Skeletal muscle tissue (tissue), 3 donors: ENCODE measurements at regions not wholly inside any gene's neighbourhood (a gene's known extent, or its start where the extent isn't known, plus 50 kb on each side); places are given as distances from the start of the nearest gene placed in this dataset.

Experiments used
- H3K27ac ChIP-seq: one replicate; pipeline ENCODE4 v1.7.0; 2013; ENCODE audit warnings: mild to moderate bottlenecking, low read depth, low read length, inconsistent platforms
- H3K27me3 ChIP-seq, 3 donors: one replicate each; pipeline ENCODE4 v1.7.0; 2013; ENCODE audit warnings: low read length in 3 of 3; ENCODE audit not compliant: control insufficient read depth in 3 of 3, insufficient read depth in 3 of 3
- H3K36me3 ChIP-seq, 3 donors: one replicate each; pipeline ENCODE4 v1.7.0; 2013; ENCODE audit warnings: low read length in 3 of 3; ENCODE audit not compliant: control insufficient read depth in 3 of 3, insufficient read depth in 3 of 3
- H3K4me1 ChIP-seq, 3 donors: one replicate each; pipeline ENCODE4 v1.7.0; 2013; ENCODE audit warnings: low read length in 3 of 3, mild to moderate bottlenecking in 3 of 3; ENCODE audit not compliant: control insufficient read depth in 3 of 3, insufficient read depth in 3 of 3
- H3K4me3 ChIP-seq, 3 donors: one replicate each; pipeline ENCODE4 v1.7.0; 2013; ENCODE audit warnings: low read length in 3 of 3
- H3K9ac ChIP-seq, 3 donors: one replicate each; pipeline ENCODE4 v1.7.0; 2013; ENCODE audit warnings: low read length in 3 of 3, mild to moderate bottlenecking in 3 of 3, moderate library complexity in 2 of 3, low read depth in 1 of 3
- H3K9me3 ChIP-seq, 3 donors: one replicate each; pipeline ENCODE4 v1.7.0; 2013; ENCODE audit warnings: low read length in 3 of 3; ENCODE audit not compliant: control insufficient read depth in 3 of 3
- donor health status: Osteomylitis.

DNA sequence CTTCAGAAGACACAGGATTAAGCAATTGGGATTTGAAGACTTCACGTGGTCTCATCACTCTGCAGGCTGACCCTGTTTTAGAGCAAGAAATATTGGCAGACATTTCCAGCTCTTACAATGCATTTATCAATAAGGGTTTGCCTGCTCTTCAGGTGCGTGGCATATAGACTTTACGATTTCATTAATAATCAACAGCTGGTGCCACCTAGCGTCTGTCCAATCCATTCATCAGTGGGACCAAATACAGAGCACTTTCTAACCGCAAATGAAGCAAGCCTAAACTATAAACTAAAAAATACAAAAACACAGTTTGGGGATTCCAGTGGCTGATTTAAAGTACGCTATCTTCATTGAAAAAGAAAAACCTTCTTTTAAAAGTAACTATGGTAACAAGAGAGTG, 125.4 kb upstream of the DMD start:
- Histone ChIP-seq H3K9me3 (no peaks in the 10 kb centered on the region), H3K9ac (no peak overlapping the region), H3K27me3 (no peaks in the 10 kb centered on the region), H3K4me3 (peak overlapping the region in 1 of 3 donors; percentile 35), H3K4me1 (no peaks in the 10 kb centered on the region), H3K27ac (no peak overlapping the region), H3K36me3 (no peaks in the 10 kb centered on the region)

DNA sequence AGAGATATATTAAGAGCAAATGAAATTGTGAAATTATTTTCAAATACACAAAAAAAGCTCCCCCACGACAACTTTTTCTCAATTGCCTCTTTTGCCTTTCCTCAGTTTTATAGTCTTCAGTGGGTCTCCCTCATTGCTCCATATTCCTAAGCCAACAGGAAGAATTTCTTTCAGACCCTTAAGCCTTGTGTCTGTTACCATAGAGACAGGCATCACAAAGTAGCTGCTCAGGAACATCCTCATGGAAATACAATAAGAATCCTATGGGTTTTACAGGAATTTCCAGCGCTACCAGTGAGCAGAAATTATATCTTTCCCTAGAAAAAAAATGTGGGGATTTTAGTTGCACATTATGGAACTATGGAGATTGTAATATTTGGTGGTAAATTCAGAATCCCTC, 121.9 kb upstream of the DMD start:
- Histone ChIP-seq H3K9ac (no peak overlapping the region), H3K4me1 (no peaks in the 10 kb centered on the region), H3K36me3 (no peaks in the 10 kb centered on the region), H3K27me3 (no peaks in the 10 kb centered on the region), H3K9me3 (no peaks in the 10 kb centered on the region), H3K4me3 (no peak overlapping the region), H3K27ac (no peak overlapping the region)

DNA sequence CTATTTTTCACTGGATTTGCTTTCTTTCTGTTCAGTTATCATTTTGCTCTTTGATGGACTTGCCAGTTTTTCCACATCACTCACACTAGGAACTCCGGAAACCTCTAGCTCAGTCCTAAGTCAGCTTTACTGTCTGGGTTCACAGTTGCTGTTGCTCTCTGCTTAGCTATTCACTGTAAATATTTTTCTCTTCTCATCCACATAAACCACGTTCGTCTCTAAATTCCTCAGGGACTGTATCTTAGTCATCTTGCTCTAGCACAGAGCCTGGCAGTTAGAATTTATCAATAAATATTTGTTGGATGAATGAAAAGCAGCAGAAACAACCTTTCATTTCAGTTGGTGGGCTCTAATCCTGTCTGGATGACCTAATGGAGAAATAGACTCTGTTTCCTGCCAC, 119.4 kb upstream of the DMD start:
- no peaks in the 10 kb centered on the region for H3K36me3 ChIP-seq
- H3K4me3 ChIP-seq: no peak overlapping the region
- H3K9me3 ChIP-seq: no peaks in the 10 kb centered on the region
- no peaks in the 10 kb centered on the region for H3K27me3 ChIP-seq
- H3K4me1 ChIP-seq: no peaks in the 10 kb centered on the region
- H3K27ac ChIP-seq: no peak overlapping the region
- H3K9ac ChIP-seq: no peak overlapping the region

DNA sequence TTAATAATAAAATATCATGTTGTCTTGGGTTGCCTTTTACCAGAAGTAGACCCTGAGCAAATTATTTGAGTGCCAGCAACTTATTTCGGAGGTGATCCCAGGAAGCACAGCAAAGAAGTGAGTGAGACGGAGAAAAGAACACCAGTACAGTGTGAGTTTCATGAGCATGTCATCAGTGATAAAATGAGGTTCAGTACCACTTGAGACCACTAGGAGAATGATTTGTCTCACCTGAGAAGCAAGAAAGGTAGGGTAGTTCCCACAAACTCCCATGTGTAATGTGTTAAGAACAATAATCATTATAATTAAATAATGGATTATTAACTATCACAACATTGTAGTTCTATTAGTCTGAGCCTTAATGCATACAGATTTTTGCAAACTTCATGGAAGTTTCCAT, 112.8 kb upstream of the DMD start:
- H3K27ac ChIP-seq: no peak overlapping the region
- H3K4me3 ChIP-seq: no peak overlapping the region
- H3K9me3 ChIP-seq: no peaks in the 10 kb centered on the region
- no peaks in the 10 kb centered on the region for H3K27me3 ChIP-seq
- no peaks in the 10 kb centered on the region for H3K36me3 ChIP-seq
- no peak overlapping the region for H3K9ac ChIP-seq
- no peaks in the 10 kb centered on the region for H3K4me1 ChIP-seq

DNA sequence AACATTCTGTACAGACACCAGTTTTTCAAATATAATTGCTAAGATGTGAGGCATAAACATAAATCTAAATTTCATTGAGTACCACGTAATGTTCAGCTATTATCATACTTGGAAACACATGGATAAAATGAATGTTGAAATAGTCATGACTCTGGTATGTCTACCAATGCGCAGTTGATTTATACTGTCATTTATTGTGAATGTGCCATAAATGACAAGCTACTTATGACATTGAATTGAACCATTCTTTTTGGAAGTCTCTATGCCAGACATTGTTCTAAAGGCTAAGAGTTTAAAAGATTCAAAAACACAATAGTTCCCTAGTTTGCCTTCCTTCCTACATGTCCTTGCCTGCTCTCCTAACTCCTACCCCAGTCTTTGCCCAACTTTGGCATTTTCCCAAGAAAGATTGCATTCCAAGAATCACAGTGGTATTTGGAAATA, 96.6 kb upstream of the DMD start:
- H3K9ac ChIP-seq: no peak overlapping the region
- H3K4me3 ChIP-seq: no peak overlapping the region
- no peak overlapping the region for H3K27ac ChIP-seq
- H3K4me1 ChIP-seq: no peaks in the 10 kb centered on the region
- no peaks in the 10 kb centered on the region for H3K9me3 ChIP-seq
- H3K27me3 ChIP-seq: no peaks in the 10 kb centered on the region
- no peaks in the 10 kb centered on the region for H3K36me3 ChIP-seq

DNA sequence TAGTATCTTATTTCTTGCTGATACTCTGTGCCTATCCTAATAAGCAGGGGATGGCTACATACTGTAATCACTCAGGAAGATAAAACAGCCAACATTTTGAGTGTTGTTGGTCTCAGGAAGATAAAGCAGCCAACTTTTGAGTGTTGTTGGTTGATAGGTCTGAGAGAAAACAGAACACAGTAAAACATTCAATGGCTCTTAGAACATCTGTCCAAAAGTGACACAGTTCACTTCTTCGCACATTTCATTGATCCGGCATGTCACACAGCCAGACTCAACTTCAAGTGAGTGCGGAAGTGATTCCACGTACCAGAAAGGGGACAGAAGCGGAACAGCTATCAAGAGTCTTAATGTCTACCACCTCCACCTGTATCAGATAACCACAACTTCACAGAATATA, 87.3 kb upstream of the DMD start:
- H3K9ac ChIP-seq: no peak overlapping the region
- no peaks in the 10 kb centered on the region for H3K27me3 ChIP-seq
- H3K4me1 ChIP-seq: no peaks in the 10 kb centered on the region
- no peak overlapping the region for H3K27ac ChIP-seq
- no peak overlapping the region for H3K4me3 ChIP-seq
- no peaks in the 10 kb centered on the region for H3K36me3 ChIP-seq
- H3K9me3 ChIP-seq: no peaks in the 10 kb centered on the region

DNA sequence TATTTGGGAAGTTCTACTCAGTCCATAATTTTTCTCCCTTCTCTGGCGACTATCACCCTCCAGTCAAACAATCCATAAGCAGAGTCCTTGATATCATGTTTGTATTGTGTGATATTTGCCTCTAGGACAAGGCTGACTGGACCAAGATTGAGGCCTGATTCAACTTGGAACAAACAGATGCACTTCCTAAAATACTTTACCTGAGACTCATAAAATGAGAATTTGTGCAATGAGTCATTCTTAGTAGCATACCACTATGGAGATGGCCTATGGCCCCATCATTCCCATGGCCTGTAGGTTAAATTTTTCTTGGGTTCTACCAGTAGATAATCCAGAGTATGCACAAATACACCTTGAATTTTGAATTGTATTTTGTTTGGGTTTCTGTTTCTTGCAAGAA, 74.2 kb upstream of the DMD start:
- Histone ChIP-seq H3K27ac (no peak overlapping the region), H3K9ac (no peak overlapping the region), H3K36me3 (no peaks in the 10 kb centered on the region), H3K9me3 (no peaks in the 10 kb centered on the region), H3K4me3 (no peak overlapping the region), H3K4me1 (no peaks in the 10 kb centered on the region), H3K27me3 (no peaks in the 10 kb centered on the region)

DNA sequence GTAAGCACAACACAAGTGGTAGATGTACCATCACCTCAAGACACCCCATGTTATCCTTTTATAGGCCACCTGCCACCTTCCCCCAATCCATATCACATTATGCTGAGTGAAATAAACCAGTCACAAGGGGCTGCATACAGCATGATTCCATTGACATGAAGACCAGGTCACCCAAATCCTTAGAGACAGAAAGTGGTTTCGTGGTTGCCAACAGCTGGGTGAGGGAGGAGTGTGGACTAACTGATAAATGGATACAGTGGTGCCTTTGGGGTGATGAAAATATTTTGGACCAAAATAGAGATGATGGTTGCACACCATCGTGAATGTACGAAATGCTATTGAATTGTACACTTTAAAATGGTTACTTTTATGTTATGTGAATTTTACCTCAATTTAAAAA, 65.7 kb upstream of the DMD start:
- Histone ChIP-seq H3K36me3 (no peaks in the 10 kb centered on the region), H3K4me3 (no peak overlapping the region), H3K27ac (no peak overlapping the region), H3K27me3 (no peaks in the 10 kb centered on the region), H3K4me1 (no peaks in the 10 kb centered on the region), H3K9ac (no peak overlapping the region), H3K9me3 (no peaks in the 10 kb centered on the region)

DNA sequence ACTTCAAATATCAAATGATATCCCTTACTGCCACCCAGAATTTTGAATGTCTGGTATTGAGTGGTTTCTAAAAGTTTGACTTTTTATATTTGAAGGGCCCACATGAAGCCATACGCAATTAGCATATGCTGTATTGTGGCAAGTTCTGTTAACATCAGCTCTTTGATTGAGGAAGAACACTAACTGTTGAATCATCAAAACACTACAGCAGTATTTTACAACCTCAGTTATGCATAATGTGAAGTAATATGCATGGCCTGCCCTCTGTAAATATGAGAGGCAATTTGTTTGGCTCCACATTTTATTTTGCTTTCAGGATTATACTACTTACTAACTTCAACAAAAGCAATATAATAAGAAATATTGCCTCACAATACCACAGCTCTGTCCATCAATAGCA, 62.2 kb upstream of the DMD start:
- H3K4me1 ChIP-seq: no peaks in the 10 kb centered on the region
- no peak overlapping the region for H3K27ac ChIP-seq
- no peaks in the 10 kb centered on the region for H3K36me3 ChIP-seq
- no peak overlapping the region for H3K4me3 ChIP-seq
- H3K27me3 ChIP-seq: no peaks in the 10 kb centered on the region
- H3K9me3 ChIP-seq: no peaks in the 10 kb centered on the region
- no peak overlapping the region for H3K9ac ChIP-seq

DNA sequence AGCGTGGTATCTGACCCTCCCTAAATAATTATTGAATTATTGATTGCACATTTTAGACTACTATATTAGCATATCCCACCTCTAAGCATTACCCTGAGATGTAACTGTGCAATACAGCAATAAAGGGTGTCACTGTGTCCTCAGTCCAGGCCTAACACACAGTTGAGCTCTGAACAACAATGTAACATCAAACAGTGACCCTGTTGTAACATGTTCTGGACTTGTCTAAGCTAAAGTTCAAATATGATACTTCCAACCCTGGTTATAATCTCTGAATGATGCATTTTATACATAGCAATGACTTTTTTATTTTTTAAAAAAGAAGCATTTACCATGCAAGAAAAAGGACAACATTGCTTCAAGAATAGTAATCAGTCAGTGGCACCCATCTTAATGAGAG, 61.6 kb upstream of the DMD start:
- H3K36me3 ChIP-seq: no peaks in the 10 kb centered on the region
- no peaks in the 10 kb centered on the region for H3K27me3 ChIP-seq
- no peak overlapping the region for H3K9ac ChIP-seq
- no peak overlapping the region for H3K4me3 ChIP-seq
- H3K27ac ChIP-seq: no peak overlapping the region
- H3K4me1 ChIP-seq: no peaks in the 10 kb centered on the region
- no peaks in the 10 kb centered on the region for H3K9me3 ChIP-seq
